ENCODE measurements at regions not wholly inside any gene's neighbourhood (a gene's known extent, or its start where the extent isn't known, plus 50 kb on each side); places are given as distances from the start of the nearest gene placed in this dataset.

- no peak for TF ChIP-seq CTCF (conservative IDR thresholded peaks at IDR 0.05)
- H3K27ac ChIP-seq: no peak overlapping the region
Observed at GRCh38 chrX:42094218-42094617, 170.9 kb upstream of the CASK start.

DNA sequence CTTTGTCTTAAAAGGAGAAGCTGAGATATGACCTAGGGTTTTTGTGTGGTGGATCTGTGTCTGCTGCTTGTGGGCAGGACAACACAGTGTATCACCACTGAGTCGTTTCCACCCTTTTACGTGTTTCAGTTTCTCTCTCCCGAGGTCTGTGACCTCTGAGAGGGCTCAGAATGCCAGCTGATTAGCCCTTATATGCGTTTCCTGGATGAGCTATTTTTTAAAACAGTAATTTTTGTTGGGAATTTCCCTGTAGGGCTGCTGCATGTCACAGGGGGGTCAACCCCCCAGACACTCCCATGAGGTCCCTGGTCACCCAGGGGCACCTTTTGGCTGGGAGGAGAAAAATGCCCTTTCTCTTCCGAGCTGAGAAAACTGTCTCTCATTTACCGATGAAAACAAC lies 170.4 kb upstream of the CASK start:
- H3K27ac ChIP-seq: no peak overlapping the region

GRCh38 chrX:42090395-42090794 lies 167.0 kb upstream of the CASK start:
- H3K27ac ChIP-seq: no peak overlapping the region
- no peak for TF ChIP-seq CTCF (conservative IDR thresholded peaks at IDR 0.05)

More for the DNA sequence above, 170.4 kb upstream of the CASK start:
- TF ChIP-seq CTCF (conservative IDR thresholded peaks at IDR 0.05): no peak

- H3K27ac ChIP-seq: no peak overlapping the region
- no peak for TF ChIP-seq CTCF (conservative IDR thresholded peaks at IDR 0.05)
Observed at GRCh38 chrX:42089031-42089430, 165.7 kb upstream of the CASK start.

GRCh38 chrX:42087960-42088359 lies 164.6 kb upstream of the CASK start:
- no peak for TF ChIP-seq CTCF (conservative IDR thresholded peaks at IDR 0.05)
- no peak overlapping the region for H3K27ac ChIP-seq

- H3K27ac ChIP-seq: no peak overlapping the region
- TF ChIP-seq CTCF (conservative IDR thresholded peaks at IDR 0.05): no peak
Observed at GRCh38 chrX:42085836-42086235, 162.5 kb upstream of the CASK start.

GRCh38 chrX:42079968-42080367 lies 156.6 kb upstream of the CASK start:
- H3K27ac ChIP-seq: no peak overlapping the region
- TF ChIP-seq CTCF (conservative IDR thresholded peaks at IDR 0.05): no peak

GRCh38 chrX:42077675-42078074 lies 154.3 kb upstream of the CASK start:
- H3K27ac ChIP-seq: no peak overlapping the region
- no peak for TF ChIP-seq CTCF (conservative IDR thresholded peaks at IDR 0.05)
